HepG2 (cell line): ENCODE measurements at regions not wholly inside any gene's neighbourhood (a gene's known extent, or its start where the extent isn't known, plus 50 kb on each side); places are given as distances from the start of the nearest gene placed in this dataset.
A peak's percentile ranks its signal among the peaks of the same experiment; 100 is the strongest.

Source experiments
- CEBPB ChIP-seq: IDR thresholded peaks from 2 replicates; pipeline ENCODE4 v1.6.1; 2011; ENCODE audit warnings: low read depth, low read length, improper control_type of control experiment, borderline replicate concordance
- CHD4 ChIP-seq: fragments of 200-600 bp; sonication (generic); IDR thresholded peaks from 2 replicates; pipeline ENCODE4 v1.7.0; 2017; ENCODE audit warnings: mild to moderate bottlenecking, low read length, borderline replicate concordance
- MED13 ChIP-seq: sonication (generic); formaldehyde crosslinking; IDR thresholded peaks from 2 replicates; pipeline ENCODE4 v1.5.0; 2020; ENCODE audit warnings: missing genetic modification reagents
- ZNF292 ChIP-seq: sonication (generic); formaldehyde crosslinking; IDR thresholded peaks from 2 replicates; pipeline ENCODE4 v1.8.1; 2022; ENCODE audit warnings: mild to moderate bottlenecking, low read depth, missing genetic modification reagents, borderline replicate concordance
- ZNF30 ChIP-seq: sonication (generic); formaldehyde crosslinking; IDR thresholded peaks from 2 replicates; pipeline ENCODE4 v1.5.0; 2020; ENCODE audit warnings: mild to moderate bottlenecking, missing genetic modification reagents
- ZNF576 ChIP-seq: sonication (generic); formaldehyde crosslinking; IDR thresholded peaks from 2 replicates; pipeline ENCODE4 v1.4.0; 2020; ENCODE audit warnings: mild to moderate bottlenecking, missing genetic modification reagents
- ZNF616 ChIP-seq: sonication (generic); formaldehyde crosslinking; IDR thresholded peaks from 2 replicates; pipeline ENCODE4 v1.5.0; 2020; ENCODE audit warnings: low read depth, mild to moderate bottlenecking, missing genetic modification reagents
- ZSCAN22 ChIP-seq: sonication (generic); formaldehyde crosslinking; IDR thresholded peaks from 2 replicates; pipeline ENCODE4 v1.4.0; 2020; ENCODE audit warnings: mild to moderate bottlenecking, missing genetic modification reagents
- TF ChIP-seq, protein P1 (sequence below): sonication (generic); formaldehyde crosslinking; IDR thresholded peaks from one replicate; pipeline ENCODE4 v1.5.1; 2020; ENCODE audit warnings: mild to moderate bottlenecking, missing genetic modification reagents; ENCODE audit errors: not compliant biosample characterization
- TF ChIP-seq, protein P2 (sequence below): IDR thresholded peaks from 2 replicates; pipeline ENCODE4 v1.6.1; 2016; ENCODE audit warnings: mild to moderate bottlenecking, missing biosample characterization, missing genetic modification reagents
- TF ChIP-seq, protein P3 (sequence below): IDR thresholded peaks from 2 replicates; pipeline ENCODE4 v1.4.0; 2020; ENCODE audit warnings: mild to moderate bottlenecking, missing genetic modification reagents
- TF ChIP-seq, protein P4 (sequence below), 2 experiments: sonication (generic) in 1 of 2; formaldehyde crosslinking in 1 of 2; IDR thresholded peaks; 2 replicates each; pipeline versions ENCODE4 v1.4.0 to v1.6.1; 2018 to 2020; ENCODE audit warnings: missing genetic modification reagents in 2 of 2, borderline replicate concordance in 1 of 2, low read depth in 1 of 2, mild to moderate bottlenecking in 1 of 2, missing biosample characterization in 1 of 2

- TF ChIP-seq, protein P1, sequence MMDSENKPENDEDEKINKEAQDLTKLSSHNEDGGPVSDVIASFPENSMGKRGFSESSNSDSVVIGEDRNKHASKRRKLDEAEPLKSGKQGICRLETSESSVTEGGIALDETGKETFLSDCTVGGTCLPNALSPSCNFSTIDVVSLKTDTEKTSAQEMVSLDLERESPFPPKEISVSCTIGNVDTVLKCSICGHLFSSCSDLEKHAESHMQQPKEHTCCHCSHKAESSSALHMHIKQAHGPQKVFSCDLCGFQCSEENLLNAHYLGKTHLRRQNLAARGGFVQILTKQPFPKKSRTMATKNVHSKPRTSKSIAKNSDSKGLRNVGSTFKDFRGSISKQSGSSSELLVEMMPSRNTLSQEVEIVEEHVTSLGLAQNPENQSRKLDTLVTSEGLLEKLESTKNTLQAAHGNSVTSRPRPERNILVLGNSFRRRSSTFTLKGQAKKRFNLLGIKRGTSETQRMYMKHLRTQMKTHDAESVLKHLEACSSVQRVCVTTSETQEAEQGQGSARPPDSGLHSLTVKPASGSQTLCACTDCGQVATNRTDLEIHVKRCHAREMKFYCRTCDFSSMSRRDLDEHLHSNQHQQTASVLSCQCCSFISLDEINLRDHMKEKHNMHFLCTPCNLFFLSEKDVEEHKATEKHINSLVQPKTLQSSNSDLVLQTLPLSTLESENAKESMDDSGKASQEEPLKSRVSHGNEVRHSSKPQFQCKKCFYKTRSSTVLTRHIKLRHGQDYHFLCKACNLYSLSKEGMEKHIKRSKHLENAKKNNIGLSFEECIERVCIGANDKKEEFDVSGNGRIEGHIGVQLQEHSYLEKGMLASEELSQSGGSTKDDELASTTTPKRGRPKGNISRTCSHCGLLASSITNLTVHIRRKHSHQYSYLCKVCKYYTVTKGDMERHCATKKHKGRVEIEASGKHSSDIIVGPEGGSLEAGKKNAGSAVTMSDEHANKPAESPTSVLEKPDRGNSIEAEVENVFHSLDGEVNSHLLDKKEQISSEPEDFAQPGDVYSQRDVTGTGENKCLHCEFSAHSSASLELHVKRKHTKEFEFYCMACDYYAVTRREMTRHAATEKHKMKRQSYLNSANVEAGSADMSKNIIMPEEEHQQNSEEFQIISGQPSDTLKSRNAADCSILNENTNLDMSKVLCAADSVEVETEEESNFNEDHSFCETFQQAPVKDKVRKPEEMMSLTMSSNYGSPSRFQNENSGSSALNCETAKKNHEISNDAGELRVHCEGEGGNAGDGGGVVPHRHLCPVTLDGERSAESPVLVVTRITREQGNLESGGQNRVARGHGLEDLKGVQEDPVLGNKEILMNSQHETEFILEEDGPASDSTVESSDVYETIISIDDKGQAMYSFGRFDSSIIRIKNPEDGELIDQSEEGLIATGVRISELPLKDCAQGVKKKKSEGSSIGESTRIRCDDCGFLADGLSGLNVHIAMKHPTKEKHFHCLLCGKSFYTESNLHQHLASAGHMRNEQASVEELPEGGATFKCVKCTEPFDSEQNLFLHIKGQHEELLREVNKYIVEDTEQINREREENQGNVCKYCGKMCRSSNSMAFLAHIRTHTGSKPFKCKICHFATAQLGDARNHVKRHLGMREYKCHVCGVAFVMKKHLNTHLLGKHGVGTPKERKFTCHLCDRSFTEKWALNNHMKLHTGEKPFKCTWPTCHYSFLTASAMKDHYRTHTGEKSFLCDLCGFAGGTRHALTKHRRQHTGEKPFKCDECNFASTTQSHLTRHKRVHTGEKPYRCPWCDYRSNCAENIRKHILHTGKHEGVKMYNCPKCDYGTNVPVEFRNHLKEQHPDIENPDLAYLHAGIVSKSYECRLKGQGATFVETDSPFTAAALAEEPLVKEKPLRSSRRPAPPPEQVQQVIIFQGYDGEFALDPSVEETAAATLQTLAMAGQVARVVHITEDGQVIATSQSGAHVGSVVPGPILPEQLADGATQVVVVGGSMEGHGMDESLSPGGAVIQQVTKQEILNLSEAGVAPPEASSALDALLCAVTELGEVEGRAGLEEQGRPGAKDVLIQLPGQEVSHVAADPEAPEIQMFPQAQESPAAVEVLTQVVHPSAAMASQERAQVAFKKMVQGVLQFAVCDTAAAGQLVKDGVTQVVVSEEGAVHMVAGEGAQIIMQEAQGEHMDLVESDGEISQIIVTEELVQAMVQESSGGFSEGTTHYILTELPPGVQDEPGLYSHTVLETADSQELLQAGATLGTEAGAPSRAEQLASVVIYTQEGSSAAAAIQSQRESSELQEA (CRISPR knock-in tag), result no peak
- TF ChIP-seq CEBPB (no peak), ZNF576 (no peak), ZNF292 (0 out of 2 replicates have a peak, but pooled peaks have one; percentile 45), CHD4 (no peak), MED13 (CRISPR knock-in tag) (no peak), ZNF30 (CRISPR knock-in tag) (no peak), ZSCAN22 (CRISPR knock-in tag) (no peak), ZNF616 (CRISPR knock-in tag) (no peak)
- TF ChIP-seq, protein P2, sequence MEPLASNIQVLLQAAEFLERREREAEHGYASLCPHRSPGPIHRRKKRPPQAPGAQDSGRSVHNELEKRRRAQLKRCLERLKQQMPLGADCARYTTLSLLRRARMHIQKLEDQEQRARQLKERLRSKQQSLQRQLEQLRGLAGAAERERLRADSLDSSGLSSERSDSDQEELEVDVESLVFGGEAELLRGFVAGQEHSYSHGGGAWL (CRISPR knock-in tag), result no peak
- TF ChIP-seq, protein P3, sequence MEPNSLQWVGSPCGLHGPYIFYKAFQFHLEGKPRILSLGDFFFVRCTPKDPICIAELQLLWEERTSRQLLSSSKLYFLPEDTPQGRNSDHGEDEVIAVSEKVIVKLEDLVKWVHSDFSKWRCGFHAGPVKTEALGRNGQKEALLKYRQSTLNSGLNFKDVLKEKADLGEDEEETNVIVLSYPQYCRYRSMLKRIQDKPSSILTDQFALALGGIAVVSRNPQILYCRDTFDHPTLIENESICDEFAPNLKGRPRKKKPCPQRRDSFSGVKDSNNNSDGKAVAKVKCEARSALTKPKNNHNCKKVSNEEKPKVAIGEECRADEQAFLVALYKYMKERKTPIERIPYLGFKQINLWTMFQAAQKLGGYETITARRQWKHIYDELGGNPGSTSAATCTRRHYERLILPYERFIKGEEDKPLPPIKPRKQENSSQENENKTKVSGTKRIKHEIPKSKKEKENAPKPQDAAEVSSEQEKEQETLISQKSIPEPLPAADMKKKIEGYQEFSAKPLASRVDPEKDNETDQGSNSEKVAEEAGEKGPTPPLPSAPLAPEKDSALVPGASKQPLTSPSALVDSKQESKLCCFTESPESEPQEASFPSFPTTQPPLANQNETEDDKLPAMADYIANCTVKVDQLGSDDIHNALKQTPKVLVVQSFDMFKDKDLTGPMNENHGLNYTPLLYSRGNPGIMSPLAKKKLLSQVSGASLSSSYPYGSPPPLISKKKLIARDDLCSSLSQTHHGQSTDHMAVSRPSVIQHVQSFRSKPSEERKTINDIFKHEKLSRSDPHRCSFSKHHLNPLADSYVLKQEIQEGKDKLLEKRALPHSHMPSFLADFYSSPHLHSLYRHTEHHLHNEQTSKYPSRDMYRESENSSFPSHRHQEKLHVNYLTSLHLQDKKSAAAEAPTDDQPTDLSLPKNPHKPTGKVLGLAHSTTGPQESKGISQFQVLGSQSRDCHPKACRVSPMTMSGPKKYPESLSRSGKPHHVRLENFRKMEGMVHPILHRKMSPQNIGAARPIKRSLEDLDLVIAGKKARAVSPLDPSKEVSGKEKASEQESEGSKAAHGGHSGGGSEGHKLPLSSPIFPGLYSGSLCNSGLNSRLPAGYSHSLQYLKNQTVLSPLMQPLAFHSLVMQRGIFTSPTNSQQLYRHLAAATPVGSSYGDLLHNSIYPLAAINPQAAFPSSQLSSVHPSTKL (CRISPR knock-in tag), result 0 out of 2 replicates have a peak, but pooled peaks have one; percentile 25
- TF ChIP-seq, protein P4, sequence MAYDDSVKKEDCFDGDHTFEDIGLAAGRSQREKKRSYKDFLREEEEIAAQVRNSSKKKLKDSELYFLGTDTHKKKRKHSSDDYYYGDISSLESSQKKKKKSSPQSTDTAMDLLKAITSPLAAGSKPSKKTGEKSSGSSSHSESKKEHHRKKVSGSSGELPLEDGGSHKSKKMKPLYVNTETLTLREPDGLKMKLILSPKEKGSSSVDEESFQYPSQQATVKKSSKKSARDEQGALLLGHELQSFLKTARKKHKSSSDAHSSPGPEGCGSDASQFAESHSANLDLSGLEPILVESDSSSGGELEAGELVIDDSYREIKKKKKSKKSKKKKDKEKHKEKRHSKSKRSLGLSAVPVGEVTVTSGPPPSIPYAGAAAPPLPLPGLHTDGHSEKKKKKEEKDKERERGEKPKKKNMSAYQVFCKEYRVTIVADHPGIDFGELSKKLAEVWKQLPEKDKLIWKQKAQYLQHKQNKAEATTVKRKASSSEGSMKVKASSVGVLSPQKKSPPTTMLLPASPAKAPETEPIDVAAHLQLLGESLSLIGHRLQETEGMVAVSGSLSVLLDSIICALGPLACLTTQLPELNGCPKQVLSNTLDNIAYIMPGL (CRISPR knock-in tag; IDR thresholded peaks at IDR 0.05; ENCODE audit: borderline replicate concordance in 1 of 2, low read depth in 1 of 2), result no peak
These were observed 54.9 kb upstream of the ABCB5 start (continued) for GRCh38 chr7:20560325-20561180.
